Dermis microvascular lymphatic vessel endothelial cell (primary cell): ENCODE measurements at regions not wholly inside any gene's neighbourhood (a gene's known extent, or its start where the extent isn't known, plus 50 kb on each side); places are given as distances from the start of the nearest gene placed in this dataset.

ENCODE experiments used
- DNase-seq, 2 donors: peaks; one replicate each; pipeline versions ENCODE4 v3.0.0 to v3.0.0-alpha.2; 2010; ENCODE audit warnings: low read depth in 2 of 2

DNA sequence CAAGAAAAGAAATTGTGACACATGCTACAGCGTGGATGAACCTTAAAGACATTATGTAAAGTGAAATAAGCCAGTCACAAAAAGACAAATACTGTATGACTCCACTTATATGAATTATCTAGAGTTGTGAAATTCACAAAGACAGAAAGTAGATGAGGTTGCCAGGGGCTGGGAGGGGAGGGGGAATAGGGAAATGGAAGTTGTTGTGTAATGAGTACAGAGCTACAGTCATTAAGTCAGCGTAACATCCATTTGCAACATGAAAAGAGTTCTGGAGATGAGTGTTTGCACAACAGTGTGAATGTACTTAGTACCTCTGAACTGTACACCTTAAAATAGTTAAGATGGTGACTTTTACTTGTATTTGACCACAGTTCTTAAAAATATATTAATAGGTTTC, 112.1 kb upstream of the CDK1 start:
- DNase-seq = no peak

DNA sequence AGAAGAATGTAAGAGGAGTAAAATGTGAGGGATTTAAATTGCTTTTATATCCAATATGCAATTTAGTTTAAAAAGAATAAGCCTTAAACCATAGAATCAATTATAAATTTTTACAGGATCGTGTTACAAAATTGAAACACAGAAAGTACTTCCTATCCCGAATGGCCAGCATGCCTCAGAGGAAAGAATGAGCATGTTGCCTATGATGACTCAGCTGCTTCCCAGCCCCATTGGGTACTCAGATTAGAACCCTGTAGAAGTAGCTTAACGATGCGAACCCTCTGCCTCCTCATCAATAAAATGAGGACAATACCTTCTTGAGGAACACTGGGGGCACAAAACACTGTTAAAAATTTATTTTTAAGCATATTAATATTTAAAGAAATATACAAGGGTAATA, 113.4 kb upstream of the CDK1 start:
- DNase-seq = no peak

DNA sequence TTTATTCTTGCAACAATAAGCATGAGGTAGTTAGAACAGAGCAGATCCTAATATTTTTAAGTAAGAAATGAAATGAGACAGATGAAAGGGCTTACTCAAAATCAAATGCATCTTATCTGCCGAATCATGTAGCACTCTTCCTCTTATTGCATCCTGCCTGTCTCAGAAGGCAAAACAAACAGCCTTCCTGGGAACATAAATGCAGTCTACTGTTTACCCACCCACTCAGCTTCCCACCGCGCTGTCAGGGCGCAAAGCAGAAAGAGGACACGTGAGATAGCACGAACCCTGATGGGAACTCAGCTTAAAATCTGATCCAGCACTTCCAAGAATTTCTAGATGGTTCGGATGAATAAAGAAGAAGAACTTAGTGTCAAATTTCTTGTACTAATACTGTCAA, 114.4 kb upstream of the CDK1 start:
- DNase-seq = no peak

DNA sequence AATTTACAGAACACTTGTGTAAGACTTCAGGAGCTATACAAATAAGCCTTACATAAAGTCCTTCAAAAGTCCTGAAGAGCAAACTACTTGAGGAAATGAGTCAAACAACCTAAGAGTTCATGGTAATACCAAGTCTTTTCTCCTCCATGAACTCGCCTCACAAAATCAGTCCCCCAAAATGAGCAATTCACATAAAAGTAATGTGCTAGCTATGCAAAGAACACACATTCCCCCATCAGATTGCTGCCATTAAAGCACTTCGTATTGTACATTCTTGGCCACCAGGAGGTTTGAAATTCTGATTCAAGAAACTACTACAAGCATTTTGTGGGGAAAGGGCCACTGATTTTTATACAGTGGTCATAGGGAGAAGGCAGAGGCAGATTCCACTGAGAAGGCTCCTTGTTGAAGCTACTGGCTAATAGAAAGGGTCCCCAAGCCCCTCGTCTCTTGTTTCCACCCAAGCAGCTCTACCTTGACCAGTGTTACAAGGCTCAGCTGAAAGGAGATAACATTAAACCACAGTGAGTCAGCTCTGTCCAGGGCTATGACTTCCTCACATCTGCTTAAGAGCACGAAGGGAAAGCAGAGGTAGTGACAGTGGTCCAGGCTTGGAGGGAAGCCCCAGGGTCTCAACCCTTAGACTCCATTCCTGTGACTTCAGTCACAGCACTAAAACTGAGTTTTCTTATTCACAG, 115.2 kb upstream of the CDK1 start:
- DNase-seq = no peak

DNA sequence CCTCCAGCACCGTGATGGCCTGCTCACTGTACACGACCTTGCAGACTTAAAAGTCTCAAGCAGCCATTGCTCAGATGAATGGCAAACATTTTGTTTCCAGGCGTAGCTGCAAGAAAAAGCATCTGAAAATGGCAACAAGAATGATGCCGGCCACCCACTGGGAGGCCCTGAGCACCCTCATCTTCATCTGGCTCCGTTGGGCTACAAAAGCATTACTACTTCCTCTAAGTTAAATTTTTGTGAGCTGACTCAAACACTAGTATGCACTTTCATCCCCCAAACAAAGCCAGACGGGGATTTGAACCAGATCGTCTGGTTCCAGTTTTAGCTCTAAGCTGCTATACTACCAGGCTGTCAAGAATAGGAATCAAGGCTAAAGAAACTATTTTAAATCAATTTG, 116.6 kb upstream of the CDK1 start:
- no peak for DNase-seq

DNA sequence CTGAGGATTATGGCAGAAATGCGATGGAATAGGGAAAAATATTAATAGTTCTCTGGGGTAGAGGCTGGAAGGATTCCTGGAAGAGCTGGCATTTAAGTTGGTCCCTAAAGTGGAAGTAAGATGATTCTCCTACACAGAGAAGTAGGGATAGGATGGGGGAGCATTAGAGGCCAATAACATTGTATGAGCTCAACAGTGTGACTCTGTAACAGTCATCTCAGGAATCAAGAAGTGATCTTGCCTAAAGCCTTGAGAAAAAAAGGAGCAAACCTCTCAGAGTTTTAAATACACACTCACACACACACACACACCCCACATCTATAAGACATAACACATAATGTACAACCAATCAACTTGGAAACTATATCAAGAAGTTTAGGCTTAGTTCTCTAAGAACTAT, 117.7 kb upstream of the CDK1 start:
- no peak for DNase-seq

DNA sequence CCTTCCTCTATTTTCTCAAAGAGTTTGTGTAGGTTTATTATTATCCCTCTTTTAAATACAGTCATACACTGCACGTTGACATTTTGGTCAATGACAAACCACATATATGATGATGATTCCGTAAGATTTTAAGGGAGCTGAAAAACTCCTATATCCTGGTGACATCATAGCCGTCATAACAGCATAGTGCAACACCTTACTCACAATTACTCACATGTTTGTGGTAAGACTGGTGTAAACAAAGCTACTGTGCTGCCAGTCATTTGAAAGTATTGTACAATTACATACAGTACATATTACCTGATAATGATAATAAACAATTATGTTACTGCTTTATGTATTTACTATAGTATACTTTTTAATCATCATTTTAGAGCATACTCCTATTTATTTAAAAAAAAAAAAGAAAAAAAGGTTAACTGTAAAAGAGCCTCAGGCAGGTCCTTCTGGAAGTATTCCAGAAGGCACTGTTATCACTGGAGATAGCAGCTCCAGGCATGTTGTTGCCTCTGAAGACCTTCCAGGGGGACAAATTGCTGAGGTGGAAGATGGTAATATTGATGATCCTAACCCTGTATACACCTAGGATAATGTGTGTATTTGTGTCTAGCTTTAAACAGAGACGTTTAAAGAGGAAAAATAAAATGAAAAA, 123.3 kb upstream of the CDK1 start:
- DNase-seq = no peak

DNA sequence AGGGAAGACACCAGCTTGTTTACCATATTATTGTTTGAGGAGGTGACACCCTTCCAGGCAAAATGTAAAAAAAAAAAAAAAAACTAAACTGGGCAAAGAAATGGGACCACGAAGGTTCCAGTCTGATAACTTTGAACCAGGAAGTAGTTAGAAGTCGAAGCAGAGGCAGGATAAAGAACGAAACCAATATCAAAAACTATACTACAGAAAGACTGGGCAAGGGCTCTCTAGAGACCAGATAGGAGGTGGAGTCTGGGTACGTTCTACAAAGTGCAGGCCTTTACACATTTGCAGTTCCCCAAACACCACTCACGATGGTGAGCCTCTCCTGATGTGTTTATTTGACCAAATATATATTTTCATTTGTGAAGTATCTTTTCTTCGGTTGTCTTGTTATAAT, 125.7 kb upstream of the CDK1 start:
- no peak for DNase-seq

DNA sequence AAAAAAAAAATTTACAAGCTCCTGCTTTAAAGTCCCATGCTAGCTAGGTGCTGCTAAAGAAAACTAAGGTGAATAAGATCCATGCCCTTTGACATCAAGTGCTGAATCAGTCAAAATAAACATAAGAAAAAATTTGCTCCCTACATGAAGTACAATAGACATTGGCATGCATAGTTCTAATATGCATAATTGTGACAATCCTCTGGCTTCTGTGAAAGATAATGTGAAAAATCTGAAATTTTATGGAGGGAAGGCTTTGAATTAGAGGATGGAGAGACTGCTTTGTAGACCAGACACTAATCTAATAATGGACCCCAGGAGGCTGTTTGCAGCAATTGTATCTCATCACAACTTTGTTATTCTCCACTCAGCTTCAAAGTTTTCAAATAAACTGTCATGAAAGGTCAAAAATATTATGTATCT, 127.9 kb upstream of the CDK1 start:
- DNase-seq = no peak

DNA sequence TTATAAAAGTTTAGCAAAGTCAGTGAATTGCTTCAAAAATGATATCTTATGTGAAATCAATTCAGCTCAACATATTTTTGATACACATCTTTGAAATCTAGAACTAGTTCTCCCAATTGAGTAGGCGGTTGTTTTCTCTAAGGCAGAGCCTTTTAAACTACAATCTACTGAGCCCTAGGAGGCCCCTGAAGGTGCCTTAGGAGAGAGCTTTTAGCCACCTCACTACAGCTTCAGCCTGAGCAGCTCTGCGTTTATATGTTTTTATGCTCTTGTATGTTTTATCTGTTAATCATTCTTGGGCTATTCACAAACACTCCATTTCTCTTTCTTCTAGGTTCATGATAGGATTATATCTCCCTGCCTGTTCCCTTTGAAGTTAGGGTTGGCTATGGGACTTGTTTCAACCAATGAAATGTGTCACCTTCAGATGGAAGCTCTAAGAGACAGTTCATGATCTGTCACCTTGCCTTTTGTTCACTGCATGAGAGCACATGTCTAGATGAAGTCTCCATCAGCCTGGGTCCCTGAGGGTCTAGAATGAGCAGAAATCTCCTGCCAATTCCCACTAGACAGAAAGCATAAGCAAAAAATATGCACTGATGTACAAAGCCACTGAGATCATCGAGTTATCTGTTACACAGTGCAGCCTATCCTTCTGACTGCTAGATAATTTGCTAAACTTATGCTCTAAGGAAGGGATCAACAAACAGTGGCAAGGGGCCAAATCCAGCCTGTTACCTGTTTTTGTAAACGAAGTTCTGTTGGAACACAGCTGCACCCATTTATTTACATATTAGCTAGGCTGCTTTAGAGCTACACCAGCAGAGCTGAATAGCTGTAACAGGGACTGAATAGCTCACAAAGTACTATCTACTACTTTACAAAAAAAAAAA, 128.5 kb upstream of the CDK1 start:
- DNase-seq = no peak

DNA sequence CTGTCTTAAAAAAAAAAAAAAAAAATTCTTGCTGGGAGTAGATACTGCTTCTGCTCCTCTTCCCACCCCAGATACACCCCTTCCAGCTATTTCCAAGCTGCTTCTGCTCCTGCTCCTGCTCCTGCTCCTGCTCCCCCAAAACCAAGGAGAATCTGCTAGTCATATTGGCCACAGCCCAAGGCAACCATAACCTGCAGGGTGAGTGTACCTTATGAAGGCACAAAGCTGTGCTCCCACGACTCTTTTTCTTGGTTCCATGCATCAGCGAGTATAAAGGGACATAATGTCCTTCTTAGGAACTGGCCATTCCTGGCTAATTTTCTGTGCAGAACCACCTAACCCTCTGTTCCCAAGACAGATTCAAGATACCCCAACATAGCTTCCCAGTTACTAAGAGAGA, 129.5 kb upstream of the CDK1 start:
- DNase-seq = no peak

DNA sequence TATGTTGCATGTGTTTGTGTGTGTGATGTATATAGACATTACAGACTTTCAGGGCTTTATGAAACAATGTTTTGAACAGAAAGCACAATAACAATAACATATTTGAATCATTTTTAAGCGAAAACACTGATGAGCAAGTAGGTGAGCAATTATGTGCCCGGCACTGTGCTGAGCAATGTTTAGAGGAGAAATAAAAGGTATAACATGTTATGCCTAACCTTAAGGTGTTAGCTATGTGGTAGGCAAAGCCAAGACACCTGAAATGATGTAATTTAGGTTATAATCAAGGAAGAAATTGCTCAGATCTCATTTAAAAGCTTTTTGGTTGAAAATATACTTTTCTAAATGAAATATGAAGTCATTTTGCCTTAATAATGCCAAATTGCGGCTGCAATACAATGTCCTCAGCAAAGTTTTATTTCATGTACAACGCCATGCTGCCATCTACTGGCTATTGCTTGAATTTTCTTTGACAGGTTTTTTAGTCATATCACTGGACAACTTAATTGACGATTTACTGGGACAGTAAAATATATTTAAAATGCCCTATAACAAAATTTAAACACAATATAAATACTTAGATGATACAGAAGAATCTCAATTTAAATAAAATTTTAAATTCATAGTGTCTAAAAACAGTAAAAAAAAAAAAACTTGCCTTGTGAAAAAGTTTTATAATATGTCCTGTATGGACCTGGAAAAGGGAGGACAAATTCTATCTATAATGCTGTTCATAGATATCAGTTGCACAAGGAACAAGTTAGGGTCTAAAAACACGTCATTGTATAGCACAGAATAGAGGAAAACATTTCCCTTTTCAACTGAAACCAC, 131.1 kb upstream of the CDK1 start:
- peak; percentile 47 to 62 for DNase-seq

DNA sequence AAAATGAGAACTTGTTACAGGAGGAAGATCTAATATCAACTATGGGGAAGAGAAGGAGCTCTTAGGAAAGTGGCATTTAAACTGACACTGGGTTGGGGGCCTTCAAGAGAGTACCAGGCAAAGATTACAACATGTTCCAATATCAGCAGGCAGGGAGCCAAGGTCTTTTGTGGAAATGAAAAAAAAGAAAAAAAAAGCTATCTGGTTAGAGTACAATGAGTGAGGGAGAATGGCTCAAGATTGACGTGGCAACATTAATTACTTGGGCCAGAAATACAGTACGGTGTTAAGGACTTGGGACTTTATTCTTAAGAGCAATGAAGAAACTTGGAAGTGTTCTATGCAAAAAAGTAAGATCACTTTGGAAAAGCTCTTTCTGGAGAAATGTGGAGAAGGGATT, 132.3 kb upstream of the CDK1 start:
- no peak for DNase-seq

DNA sequence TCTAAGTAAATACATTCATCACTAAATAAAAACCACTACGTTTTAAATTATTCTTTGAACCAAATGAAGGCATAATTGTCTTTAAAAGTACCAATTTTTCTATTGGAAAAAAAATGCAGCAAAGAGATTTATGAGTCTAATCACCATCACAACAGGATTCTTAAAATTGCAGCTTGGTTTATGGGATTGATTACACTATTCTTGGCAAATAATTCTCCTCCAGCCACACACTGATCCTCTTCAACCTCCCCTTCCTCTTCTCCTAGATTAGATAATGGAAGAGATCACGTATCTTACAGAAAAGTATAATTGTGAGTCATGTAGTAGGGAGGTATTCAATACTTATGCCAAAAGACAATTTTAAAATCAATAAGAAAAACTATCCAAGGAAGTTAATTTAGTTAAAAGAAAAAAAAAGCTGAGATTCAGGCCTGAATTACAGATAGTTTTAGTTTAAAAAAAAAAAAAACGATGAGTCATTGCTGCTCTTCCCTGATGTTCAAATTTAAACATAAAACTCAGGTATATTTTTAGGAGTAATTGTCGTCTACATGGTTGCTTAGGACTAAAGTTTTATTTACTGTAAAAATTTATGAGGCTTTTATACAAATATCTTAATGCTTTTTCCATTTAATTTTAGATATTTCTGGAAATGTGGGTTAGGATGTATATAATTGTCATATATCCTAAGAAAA, 133.7 kb upstream of the CDK1 start:
- DNase-seq = no peak

DNA sequence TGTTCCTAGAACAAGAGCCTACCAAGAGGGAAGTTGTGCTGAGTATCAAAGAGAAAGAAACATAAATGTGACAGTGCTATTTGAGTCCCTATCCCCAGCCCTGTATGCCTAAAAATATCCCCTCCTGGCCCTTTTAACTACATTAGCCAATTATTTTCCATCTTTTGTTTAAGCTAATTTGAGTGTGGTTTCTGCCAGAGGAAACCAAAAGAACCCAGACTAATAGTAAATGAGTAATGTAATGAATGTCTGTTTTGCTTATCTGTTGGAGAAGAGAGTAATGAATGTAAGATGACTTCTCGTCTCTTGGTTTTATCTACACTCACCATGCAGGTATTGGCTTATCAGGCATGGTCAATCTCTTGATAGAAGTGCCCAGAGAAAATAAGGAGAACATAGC, 134.4 kb upstream of the CDK1 start:
- DNase-seq = no peak

DNA sequence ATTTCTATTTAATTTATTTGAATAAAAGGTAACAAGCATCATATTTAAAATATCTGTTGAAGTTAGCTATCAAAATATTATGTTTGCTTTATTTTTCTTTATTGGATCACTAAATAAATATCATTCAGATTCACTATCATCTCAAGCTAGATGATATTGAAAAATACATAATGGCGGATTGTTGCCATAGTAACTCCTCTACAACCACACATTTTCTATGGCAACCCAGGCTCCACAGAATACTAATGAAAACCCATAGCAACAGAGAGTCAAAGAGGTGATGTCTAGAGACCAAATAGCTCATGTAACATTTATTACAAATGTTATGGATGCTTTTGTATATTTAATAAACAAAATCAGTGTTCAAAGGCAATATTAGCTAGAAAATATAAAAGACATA, 148.9 kb upstream of the CDK1 start:
- no peak for DNase-seq

DNA sequence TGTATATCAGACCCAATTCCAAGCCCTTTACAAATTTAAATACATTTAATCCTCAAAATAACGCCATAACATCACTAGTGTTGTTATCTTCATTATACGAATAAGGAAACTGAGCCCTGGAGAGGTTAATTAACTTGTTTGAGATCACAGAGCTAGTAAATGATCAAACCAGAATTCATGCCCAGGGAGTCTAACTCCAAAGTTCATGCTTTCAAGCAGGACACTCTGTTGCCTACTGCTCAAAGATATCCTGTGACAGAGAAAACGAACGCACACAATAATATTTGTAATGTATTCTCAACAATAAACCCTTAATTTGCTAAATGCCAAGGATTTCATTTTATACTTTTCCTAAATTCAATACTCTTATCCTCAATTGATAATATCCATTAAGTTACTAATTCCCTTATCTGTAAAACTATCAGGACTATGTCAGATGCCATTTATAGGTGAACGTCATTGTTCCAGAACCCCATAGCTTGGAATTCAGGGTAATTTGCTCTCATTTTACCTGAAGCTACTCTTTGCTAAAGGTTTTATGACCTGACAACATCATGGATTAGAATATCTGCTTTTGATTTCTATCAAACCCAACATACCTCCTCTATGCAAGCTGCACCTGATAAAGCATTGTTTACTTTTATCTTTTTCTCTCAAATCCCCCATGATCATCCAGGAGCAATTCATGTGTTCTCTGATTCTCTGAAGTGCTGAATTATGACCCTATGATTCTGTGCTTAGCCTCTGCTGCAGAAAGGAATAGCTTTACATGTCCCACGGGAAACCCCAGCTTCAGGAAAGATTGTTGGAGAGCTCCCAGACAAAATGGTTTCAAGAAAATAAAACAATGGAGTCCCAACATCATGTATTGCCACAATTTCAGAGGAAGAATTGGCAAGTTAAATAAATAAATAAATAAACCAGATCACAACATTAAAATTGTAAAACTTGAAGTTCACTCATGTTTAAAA, 150.2 kb upstream of the CDK1 start:
- no peak for DNase-seq

DNA sequence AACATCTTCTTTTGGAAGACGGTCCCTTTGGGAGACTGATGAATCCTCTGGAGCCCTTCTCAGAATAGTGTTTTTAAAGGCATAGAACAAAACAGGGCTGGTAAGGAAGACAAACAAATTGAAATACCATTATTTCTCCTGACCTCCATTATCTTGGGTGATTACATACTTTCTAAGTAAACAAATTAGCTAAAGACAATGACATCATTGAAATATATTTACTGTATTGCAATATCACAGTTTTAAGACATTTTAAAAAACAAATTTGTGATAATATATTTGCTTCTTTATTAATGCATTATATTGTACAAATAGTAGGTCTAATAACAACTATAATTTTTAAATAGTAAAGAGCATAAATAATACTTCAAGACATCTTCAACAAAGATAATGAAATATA, 152.2 kb upstream of the CDK1 start:
- no peak for DNase-seq

DNA sequence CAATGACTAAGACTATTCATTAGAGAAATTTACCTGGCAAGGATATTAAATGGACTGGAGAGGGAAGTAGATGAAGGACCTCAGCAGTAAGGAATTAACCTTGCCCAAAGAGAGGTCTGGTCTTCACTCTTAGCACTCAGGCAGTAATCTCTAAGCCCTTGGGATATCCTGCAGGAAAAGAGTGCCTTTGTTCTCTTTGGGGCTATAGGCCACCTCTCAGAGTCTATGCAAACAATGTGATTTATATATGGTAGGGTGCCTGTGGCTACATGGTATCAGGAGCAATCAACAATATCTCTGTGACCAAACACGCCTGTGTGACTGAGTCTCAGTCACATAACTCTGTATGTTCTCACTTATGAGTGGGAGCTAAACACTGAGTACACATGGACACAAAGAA, 154.7 kb upstream of the CDK1 start:
- DNase-seq = no peak

DNA sequence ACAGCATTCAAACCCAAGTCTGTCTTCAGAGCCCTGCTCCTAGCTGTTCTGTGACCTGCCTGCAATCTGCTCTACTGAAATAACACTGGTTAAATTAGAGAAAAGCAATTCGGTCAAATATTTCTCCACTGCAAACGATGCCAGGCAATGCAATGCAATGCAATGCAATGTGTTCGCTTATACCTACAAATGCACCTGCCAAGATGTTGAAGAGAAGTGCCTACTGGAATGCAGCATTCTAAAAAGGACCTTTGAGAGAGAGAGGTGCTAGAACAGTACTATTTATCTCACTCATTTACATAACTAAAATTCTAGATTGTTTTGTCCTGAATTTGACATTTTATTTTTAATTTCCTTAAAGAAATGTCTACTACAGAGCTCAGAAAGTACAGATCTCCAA, 157.3 kb upstream of the CDK1 start:
- no peak for DNase-seq
